ENCODE measurements at regions not wholly inside any gene's neighbourhood (a gene's known extent, or its start where the extent isn't known, plus 50 kb on each side); places are given as distances from the start of the nearest gene placed in this dataset.
A peak's percentile ranks its signal among the peaks of the same experiment; 100 is the strongest.

DNA sequence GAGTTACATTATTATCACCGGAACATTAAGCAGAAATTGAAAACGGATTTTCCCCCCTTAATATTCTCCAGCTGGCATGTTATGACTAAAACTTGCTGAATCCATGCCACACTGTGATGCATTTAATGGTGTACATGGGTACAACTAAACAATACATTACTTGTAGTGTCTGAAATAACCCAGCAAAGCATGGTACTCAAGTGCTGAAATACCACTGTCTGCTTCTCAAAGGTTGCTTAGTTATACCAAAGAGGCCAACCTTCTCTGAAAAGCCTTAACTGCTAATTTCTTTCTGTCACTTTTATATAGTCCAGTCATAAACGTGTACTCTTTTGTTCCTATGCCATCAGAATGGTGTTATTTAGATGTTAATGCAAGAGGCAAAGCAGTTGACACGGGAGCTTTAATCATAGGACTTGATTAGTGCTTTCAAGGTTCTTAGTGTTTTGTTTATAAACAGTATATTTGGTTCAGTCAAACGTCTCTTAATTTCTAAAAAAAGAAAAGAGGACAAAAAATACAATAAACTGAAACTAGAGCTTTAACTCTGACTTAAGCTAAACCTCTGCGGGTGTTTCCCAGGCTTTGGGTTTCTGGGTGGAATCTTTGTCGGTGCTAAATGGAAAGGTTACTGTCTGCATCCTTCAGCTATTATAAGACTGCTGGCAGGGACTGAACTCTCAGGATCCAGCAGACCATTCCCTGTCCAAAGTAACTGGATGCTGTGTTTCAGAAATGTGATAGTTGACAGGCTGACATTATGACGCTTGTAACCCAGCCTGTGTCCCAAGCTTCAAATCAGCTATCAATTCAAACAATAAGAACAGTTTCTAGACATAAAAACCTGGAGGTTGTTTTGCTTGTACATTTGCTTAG, 202.6 kb downstream of the PPP1R3A start:
- no peak for DNase-seq (ENCODE audit: low read depth in 2 of 2, low spot score in 1 of 2)

DNA sequence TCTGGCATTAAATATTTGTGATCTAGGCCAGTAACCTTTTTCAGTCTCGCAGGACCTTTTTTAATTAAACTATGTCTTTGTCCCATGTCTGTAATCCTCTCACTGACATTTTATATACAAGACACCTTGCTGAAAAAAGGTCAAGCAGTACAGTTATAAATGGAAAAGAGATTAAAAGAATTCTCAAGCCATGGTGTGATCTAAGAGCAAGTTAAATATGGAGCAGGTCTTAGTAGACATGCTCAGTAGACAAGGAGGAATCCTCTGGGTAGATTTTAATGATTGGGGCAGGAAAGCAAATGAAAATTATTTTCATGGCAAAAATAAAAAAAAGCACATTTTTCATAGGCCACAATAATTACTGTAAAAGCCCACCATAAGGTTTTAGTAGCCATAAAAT, 203.5 kb downstream of the PPP1R3A start:
- no peak for DNase-seq (ENCODE audit: low read depth in 2 of 2, low spot score in 1 of 2)

DNA sequence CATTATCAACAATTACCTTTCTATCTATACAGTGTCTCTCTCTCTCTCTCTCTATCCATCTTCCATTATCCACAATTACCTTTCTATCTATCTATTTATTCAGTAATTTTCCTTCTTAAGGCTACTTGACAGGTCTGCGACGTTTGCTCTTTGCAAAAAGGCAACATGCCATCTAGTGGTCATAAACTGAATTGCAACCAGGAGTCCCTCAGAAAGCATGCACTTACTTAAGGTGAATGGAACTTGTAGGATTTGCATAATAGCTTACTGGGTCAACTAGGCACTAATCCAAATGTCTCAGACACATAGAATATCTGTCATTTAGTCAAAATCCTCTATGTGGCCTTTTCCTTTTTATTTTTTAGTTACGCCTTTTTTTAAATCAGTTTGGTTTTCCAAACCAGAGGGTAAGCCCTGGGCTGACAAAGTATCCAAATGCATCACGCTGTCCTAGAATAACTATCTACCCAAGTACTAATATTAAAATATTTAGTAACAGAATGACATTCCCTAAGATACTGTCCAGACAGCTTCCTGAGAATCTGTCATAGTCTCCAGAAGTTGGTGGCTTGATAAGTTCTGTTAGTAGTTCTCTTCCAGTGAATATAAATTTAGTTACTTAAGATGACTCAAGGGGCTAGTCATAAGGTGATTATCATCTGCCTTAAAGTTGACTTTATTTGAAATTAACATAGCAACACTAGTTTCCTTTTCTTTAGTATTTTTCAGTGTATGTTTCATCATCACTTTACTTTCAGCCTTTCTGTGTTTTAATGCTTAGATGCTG, 208.3 kb downstream of the PPP1R3A start:
- DNase-seq (ENCODE audit: low read depth in 2 of 2, low spot score in 1 of 2): peak in 1 of 2 donors; percentile 10

DNA sequence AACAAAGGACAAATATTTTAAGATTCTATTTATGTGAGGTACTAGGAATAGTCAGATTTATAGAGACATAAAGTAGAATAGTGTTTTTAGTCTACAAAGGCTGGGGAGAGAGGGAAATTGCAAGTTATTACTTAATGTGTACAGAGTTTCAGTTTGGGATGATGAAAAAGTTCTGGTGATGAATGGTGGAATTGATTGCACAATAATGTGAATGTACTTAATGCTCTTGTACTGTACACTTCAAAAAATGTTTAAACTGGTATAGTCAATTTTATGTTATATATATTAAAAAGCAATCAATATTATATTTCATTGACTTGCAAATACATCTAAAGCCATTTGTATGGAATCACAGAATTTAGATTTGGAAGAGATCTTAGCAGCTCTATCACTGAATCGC, 213.4 kb downstream of the PPP1R3A start:
- no peak for DNase-seq (ENCODE audit: low read depth in 2 of 2, low spot score in 1 of 2)

- no peak for DNase-seq (ENCODE audit: low read depth in 2 of 2, low spot score in 1 of 2)
These were observed 220.1 kb downstream of the PPP1R3A start for GRCh38 chr7:113698556-113699220.

DNA sequence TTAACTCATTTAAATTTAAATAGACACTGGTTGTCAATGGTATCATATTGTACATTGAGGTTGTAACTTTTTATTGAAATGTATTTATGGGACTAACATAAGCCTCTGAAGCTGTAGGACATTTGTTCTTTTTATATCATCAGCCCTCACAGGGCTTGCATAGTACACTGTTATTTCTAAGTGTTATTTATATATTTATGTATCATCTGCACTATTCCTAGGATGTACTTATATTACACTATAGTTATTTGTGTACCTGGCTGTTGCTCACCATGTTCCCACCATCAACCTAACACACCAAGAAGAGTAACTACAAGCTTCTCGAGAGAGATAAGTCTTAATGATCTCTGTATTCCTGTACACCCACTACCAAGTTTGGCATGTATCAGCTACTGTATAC, 224.7 kb downstream of the PPP1R3A start:
- DNase-seq (ENCODE audit: low read depth in 2 of 2, low spot score in 1 of 2): no peak

DNA sequence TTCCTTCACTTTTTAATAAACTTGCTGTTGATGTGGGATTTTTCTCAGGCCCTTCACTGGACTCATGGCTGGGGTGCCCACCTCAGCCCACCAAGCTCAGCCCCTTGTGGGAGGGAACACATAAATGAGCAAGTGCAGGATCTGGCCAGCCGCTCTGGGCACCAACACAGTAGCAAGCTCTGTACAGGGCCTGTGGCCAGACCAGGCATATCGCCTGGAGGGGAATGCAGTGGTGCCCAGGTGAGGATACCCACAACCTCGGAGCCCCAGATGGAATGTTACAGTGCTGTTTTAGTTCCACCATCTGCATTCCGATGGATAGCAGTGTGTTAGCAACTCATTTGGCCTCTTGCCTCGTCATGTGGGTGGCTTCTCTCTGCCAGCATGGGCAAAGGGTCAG, 234.6 kb downstream of the PPP1R3A start:
- DNase-seq (ENCODE audit: low read depth in 2 of 2, low spot score in 1 of 2): no peak

DNA sequence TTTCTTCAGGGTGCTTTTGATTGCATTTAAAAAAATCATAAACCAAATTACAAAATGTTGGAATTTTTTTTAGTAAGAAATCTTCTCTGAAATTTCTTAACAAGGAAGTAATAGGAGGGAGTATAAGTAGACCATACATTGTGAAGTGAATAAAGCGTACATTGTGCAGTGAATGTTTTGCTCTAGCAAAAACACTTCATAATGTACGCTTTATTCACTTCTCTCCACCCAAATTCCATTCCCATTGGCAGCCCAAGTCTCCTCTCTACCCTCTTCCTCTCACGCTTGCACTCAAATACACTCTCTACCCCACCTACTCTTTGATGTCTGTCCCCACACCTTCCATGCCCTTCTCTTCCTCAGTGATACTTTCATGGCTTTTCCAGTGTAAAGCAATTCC, 241.0 kb downstream of the PPP1R3A start:
- no peak for DNase-seq (ENCODE audit: low read depth in 2 of 2, low spot score in 1 of 2)

DNA sequence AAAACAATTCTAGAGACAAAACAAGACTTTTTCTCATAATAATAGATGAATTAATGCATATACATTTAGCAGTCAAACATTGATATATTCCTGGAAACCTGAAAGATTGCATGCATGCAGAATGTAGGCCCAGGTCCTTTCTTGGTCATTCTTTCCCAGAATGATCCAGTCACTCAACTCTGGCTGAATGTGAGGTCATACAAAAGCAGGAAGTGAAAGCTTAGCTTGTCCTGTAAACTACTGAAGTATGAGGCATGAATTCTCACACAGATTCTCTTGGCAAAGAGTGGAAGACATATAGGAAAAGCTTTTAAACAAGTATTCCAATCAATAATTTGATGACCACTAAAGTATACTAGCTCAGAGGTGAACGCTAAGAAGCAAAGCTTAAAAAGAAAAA, 253.9 kb downstream of the PPP1R3A start:
- no peak for DNase-seq (ENCODE audit: low read depth in 2 of 2, low spot score in 1 of 2)

DNA sequence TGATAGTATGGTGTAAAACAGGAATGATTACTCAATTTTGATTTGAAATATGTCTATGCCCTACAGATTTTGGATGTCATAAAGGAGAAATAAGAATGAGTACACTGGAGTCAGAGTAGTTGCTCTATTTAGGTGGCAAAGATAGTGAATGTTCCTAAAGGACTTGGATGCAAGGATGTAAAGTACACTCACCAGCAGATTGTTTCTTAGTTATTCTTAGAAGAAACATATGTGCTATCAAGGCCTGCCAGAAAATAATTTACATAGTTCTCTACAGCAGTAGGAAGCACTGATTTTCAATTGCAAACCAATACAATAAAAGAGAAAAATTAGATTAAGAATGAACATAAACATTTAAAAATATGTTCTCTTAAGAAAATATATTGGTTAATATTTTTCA, 259.4 kb downstream of the PPP1R3A start:
- no peak for DNase-seq (ENCODE audit: low read depth in 2 of 2, low spot score in 1 of 2)

- DNase-seq (ENCODE audit: low read depth in 2 of 2, low spot score in 1 of 2): no peak
These were observed 261.2 kb downstream of the PPP1R3A start for GRCh38 chr7:113657603-113658002.

GRCh38 chr7:113652501-113652900, 266.3 kb downstream of the PPP1R3A start:
- no peak for DNase-seq (ENCODE audit: low read depth in 2 of 2, low spot score in 1 of 2)

- no peak for DNase-seq (ENCODE audit: low read depth in 2 of 2, low spot score in 1 of 2)
These were observed 269.3 kb downstream of the PPP1R3A start for GRCh38 chr7:113649556-113649955.

- DNase-seq (ENCODE audit: low read depth in 2 of 2, low spot score in 1 of 2): no peak
These were observed 279.6 kb downstream of the PPP1R3A start for GRCh38 chr7:113639221-113639620.

GRCh38 chr7:113636727-113637421, 281.9 kb downstream of the PPP1R3A start:
- DNase-seq (ENCODE audit: low read depth in 2 of 2, low spot score in 1 of 2): no peak

GRCh38 chr7:113635492-113635891, 283.3 kb downstream of the PPP1R3A start:
- DNase-seq (ENCODE audit: low read depth in 2 of 2, low spot score in 1 of 2): no peak

DNA sequence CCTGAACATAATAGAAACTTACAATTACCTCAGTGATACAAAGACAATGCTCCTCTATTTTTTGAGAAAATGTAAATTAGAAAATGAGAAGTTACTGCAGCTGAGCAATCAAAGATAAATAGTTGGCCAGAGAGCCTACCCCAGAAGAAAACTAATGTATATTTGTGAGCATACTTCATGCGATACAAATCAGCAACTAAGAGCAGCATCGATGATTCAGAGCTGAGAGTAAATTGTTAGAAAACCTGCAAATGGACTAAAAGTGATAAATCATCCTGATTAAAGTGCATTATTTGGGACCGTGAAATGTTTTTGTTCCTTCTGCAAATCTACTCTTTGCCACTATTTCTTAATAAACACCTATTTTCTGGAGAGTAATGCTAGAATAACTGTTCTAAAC, 285.7 kb downstream of the PPP1R3A start:
- no peak for DNase-seq (ENCODE audit: low read depth in 2 of 2, low spot score in 1 of 2)

DNA sequence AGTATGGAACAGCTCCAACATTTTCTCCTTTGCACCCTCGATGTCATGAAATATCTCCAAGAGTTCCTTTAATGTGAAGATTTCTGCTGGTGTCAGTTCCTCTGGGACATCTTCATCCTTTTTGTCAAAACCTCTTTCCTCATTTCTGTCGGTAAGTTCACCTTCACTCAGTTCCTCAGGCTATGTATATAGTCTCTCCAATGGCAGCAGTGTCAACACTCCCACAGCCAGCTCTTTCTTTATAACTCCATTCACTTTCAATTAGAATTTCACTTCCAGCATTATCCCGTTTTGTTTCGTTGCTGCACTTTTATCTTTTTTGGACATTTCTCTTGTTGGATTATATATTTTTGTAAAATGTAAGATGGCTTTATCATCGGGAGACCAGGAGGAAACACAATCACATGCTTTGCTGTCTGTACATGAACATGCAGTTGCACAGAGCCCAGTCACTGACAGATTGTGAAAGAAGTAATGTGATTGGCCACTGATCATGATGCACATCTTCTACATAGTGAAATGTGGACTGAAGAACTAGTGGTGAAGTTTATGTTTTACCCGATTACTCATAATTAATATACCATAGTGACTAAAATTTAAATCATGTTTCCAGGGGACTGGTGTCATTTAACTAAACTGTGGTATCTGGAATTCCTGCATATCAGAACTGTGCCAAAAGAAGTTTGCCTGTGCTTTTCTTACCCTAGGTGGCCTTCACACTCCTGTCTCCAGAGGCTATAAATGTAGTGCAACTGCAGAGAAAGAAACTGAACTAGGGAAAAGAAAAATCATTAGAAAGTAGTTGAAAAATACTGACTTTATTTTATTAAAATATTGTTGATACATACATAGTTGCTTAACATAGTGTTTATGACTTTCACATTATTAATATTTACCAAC, 289.6 kb downstream of the PPP1R3A start:
- DNase-seq (ENCODE audit: low read depth in 2 of 2, low spot score in 1 of 2): no peak

DNA sequence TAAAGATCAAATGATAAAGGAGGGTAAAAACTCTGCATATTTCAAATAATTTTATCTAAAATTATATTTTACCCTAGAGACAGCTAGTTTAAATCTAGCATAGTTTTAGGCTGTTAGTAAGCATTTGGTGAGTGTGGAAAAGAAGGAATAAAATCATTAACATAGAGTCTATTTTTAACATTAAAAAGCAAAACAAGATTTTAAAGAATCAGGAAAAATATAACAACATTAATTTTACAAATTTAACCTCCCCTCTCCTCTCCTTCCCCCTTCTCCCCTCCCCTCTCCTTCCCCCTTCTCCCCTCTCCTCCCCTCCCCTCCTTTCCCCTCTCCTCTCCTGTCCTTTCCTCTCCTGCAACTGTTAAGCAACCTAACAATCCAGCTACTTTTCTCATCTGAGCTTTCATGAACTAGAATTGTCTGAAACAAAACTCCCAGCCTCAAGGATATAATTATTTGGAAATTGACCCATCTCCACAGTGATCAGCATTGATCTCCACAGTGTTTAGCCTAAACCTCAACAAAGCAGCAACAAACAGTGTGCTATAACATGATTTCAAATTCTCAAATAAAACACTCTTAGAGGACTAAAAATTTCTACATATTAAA, 293.2 kb downstream of the PPP1R3A start:
- no peak for DNase-seq (ENCODE audit: low read depth in 2 of 2, low spot score in 1 of 2)

DNA sequence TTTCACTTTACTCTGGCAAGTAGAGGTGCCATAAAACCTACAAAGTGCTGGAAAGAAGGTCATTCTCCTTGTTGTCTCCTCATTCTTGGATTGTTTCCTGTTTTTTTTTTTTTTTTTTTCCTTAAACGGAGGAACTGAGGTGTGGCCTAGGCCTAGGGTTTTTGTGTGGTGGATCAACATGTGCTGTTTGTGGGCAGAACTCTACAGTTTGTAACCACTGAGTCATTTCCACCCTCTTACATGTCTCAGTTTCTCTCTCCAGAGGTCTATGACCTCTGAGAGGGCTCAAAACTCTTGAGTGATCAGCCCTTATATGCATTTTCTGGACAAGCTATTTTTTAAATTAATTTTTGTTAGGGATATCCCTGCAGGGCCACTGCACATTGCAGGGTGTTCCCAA, 296.0 kb downstream of the PPP1R3A start:
- no peak for DNase-seq (ENCODE audit: low read depth in 2 of 2, low spot score in 1 of 2)

Measured in stimulated activated CD8-positive, alpha-beta memory T cell treated with anti-CD3 and anti-CD28 coated beads, Interleukin-4, amount 100 ng/mL, for 1 hour (primary cell).